SK-N-MC (cell line): ENCODE measurements at regions not wholly inside any gene's neighbourhood (a gene's known extent, or its start where the extent isn't known, plus 50 kb on each side); places are given as distances from the start of the nearest gene placed in this dataset.

Source experiments
- EZH2 ChIP-seq: fragments of 200-600 bp; sonication (generic); IDR thresholded peaks from one replicate; pipeline ENCODE4 v1.6.1; 2017; ENCODE audit warnings: antibody characterized with exemption
- FOXP2 ChIP-seq: optimal IDR thresholded peaks from 2 replicates; pipeline ENCODE3; 2011; ENCODE audit warnings: mild to moderate bottlenecking, moderate library complexity; ENCODE audit not compliant: insufficient read depth; ENCODE audit errors: extremely low read length, control extremely low read depth
- POLR2AphosphoS5 ChIP-seq: IDR thresholded peaks from 2 replicates; pipeline ENCODE4 v1.6.1; 2012; ENCODE audit warnings: mild to moderate bottlenecking, low read depth, low read length, borderline replicate concordance

DNA sequence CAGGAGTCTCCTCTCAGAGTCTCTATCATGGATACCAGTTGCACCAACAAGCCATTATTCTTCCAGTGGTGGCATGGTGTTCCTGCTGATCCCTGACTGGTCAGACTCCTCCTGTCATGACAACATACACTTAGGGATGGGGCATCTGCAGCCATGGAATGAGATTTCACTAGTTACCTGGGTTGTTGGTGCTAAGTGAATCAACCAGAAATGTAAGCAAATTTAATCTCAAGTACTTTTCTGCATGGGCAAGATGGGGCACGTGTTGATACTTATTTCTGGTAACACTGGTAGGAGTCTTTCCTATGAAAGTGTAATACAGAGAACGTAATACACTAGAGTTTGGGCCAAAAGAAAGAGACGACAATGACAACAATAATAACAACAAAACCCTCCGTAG is 211.5 kb upstream of the FOXN3 start:
- TF ChIP-seq POLR2AphosphoS5 (no peak), EZH2 (no peak), FOXP2 (no peak)
